ENCODE measurements at regions not wholly inside any gene's neighbourhood (a gene's known extent, or its start where the extent isn't known, plus 50 kb on each side); places are given as distances from the start of the nearest gene placed in this dataset.
"Not testable (repeated sequence)": the region's sequence is repeated elsewhere in the genome, so short reads cannot be mapped to it uniquely, and the experiment has no call there.

DNA sequence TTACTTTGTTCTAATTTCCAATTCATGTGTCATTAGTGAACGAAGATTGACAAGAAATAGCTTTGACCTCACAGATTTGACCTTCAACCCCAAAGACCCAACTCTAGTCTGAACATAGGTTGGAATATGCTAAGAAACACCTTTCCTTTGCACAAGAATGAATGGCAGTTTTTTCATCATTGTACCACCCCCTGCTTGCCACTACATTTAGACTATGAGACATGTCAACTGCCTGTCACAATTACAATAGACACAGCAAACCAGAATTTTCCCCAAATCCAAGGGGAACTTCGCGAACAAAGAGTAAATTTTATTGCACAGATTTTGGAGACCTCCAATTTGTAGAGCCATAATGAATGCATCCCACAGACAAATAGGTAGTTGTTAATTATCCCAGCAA, 535.4 kb downstream of the PRKD1 start:
- no peak for TF ChIP-seq CTCF (IDR thresholded peaks at IDR 0.05; ENCODE audit: low read length, missing control alignments)
- H3K4me3 ChIP-seq (replicated peaks; ENCODE audit: low read depth, low read length): no peak overlapping the region
- DNase-seq (ENCODE audit: low read depth): no peak

DNA sequence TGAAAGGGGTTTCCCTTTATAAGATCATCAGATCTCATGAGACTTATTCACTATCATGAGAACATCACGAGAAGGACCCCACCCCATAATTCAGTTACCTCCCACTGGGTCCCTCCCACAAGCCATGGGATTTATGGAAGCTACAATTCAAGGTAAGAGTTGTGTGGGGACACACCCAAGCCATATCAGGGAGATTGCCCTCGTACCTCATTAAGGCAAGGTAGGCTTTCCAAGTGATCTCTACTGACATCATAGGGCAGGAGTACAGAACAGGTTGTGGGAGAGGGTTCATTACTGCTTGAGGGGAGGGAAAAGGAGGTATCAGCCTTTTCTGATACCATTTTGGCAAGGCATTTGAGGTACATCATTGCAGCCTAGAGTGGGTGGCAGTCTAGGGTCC, 524.6 kb downstream of the PRKD1 start:
- TF ChIP-seq CTCF (IDR thresholded peaks at IDR 0.05; ENCODE audit: low read length, missing control alignments): no peak

DNA sequence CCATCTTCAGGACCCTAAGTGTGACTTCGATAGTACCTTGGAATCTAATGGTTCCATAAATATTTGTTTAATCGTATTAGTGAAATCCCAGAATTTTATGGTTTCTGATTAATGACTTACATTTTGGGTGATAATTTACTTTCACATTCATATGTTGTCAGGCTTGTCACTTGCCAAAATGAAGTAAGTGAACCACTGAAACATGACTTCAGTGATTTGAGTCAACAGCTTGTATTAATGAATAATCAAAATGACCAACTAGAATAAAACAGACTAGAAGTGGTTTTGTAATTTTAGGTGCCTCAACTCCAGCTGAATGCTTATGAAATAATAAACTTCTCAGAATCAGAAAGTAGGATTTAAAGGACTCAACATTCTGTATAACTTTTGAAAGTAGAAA, 517.1 kb downstream of the PRKD1 start:
- no peak overlapping the region for H3K4me3 ChIP-seq (replicated peaks; ENCODE audit: low read depth, low read length)
- TF ChIP-seq CTCF (IDR thresholded peaks at IDR 0.05; ENCODE audit: low read length, missing control alignments): no peak
- DNase-seq (ENCODE audit: low read depth): no peak

More for the DNA sequence above, 524.6 kb downstream of the PRKD1 start:
- H3K4me3 ChIP-seq (replicated peaks; ENCODE audit: low read depth, low read length): no peak overlapping the region
- DNase-seq (ENCODE audit: low read depth): no peak

DNA sequence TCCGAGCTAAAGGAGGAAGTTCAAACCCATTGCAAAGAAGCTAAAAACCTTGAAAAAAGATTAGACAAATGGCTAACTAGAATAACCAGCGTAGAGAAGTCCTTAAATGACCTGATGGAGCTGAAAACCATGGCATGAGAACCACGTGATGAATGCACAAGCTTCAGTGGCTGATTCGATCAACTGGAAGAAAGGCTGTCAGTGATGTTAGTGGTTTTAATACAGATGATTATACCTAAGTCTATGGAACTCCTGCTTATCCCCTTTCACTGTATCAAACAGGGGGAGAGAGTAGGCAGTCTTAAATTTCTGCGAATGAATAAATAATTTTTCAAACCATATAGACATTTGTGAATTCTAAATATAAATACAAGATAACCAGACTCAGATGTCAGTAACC, 512.7 kb downstream of the PRKD1 start:
- not testable (repeated sequence) for DNase-seq (ENCODE audit: low read depth); H3K4me3 ChIP-seq (replicated peaks; ENCODE audit: low read depth, low read length)

DNA sequence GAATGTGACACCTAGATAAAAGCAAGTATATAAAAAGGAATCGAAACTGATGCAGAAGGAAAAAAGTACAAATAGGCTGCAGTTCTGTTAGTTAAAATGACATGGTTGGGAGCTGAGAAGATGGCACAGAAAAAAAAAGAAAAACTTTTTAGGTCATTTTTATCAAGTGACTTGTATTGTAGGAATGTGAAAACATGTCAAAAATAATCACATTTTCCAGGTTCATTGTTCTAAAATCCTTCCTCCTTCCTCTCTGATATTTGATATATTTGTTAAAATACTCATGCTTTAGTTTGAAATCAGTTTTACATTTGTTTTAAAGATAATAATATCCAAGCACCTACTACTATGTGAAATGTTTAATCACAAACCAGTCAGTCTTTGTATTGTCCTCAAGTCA, 507.9 kb downstream of the PRKD1 start:
- H3K4me3 ChIP-seq (replicated peaks; ENCODE audit: low read depth, low read length): no peak overlapping the region
- TF ChIP-seq CTCF (IDR thresholded peaks at IDR 0.05; ENCODE audit: low read length, missing control alignments): no peak
- peak; percentile 15 for DNase-seq (ENCODE audit: low read depth)

DNA sequence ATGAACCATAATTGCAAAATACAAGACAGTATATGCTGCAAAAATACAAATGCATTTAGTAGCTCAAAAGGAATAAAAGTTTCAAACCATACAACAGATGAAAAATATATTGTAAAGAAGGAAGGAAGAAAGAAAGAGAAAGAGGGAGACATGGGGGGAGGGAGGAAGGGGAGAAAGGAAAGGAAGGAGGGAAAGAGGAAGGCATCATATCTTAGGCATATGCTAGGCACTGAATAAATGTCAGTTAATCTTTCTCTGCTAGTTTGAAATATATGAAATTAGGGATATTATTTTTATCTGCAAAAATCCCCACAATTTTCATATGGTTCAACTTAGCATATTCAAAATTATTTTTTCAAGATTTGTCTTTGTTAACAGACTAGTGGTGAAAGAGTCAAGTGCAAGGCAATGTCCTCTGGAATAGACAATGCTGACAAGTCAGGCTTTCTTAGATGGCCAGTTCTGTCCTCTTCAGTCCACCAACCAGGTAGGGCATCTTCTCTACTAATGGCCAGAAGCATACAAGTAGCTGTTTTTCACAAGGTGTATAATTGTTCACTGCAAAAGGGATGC, 506.4 kb downstream of the PRKD1 start:
- H3K4me3 ChIP-seq (replicated peaks; ENCODE audit: low read depth, low read length): no peak overlapping the region
- TF ChIP-seq CTCF (IDR thresholded peaks at IDR 0.05; ENCODE audit: low read length, missing control alignments): no peak
- DNase-seq (ENCODE audit: low read depth): no peak

DNA sequence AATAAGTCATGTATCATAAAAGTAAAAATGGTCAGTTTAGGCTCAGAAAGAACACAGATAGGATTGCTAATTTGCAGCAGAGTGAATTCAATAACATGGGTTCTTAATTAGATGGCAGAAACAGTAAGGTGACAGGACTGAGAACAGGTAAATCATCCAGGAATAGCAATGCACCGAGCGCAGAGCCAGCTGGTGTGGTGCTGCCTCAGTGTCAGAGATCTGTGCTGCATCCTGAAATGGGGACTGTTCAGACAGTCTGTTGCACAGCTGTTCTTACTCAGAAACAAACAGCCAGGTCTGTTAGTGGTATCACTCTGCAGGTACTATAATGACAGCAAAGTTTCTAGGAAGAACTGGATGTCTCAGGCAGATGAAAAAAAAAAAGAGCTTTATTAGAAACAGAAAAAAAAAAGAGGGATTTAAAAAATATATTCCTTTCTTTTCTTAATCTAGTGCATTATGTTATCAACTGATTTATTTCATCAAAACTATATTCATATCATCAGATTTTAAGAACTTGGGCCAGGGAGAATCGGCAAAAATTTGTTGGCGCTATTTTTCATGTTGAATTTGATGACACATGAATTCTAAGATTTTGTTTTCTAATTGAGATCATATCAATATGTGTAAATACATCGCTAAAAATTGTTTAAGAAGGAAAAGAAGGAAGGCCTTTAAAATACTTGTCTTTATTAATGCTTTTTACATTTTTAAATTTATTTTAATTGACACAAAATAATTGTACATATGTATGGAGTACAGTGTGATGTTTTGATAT, 501.8 kb downstream of the PRKD1 start:
- no peak for TF ChIP-seq CTCF (IDR thresholded peaks at IDR 0.05; ENCODE audit: low read length, missing control alignments)
- DNase-seq (ENCODE audit: low read depth): no peak
- no peak overlapping the region for H3K4me3 ChIP-seq (replicated peaks; ENCODE audit: low read depth, low read length)

Measured in fibroblast of pulmonary artery (primary cell).